Heart left ventricle (tissue), 16 donors: ENCODE measurements at regions not wholly inside any gene's neighbourhood (a gene's known extent, or its start where the extent isn't known, plus 50 kb on each side); places are given as distances from the start of the nearest gene placed in this dataset.

Source experiments
- ATAC-seq, 4 donors: fragments of 200-7000 bp; cut with Tn5 transposase; one replicate each; pipeline ENCODE4 v1.9.1; 2020 to 2022; ENCODE audit warnings: moderate library complexity in 4 of 4, mild to moderate bottlenecking in 3 of 4, moderate number of reproducible peaks in 1 of 4
- DNase-seq, 5 donors: peaks; one replicate each; pipeline ENCODE4 v3.0.0-alpha.2; 2020
- H3K27ac ChIP-seq, 12 donors: fragments of 200-600 bp; sonication (generic) in 4 of 12; one replicate each; pipeline versions ENCODE4 v1.5.0 to v1.8.0; 2016 to 2022; ENCODE audit warnings: mild to moderate bottlenecking in 2 of 12
- H3K27me3 ChIP-seq, 9 donors: fragments of 200-600 bp; sonication (generic) in 2 of 9; one replicate each; pipeline versions ENCODE4 v1.5.1 to v1.8.0; 2016 to 2022; ENCODE audit warnings: mild to moderate bottlenecking in 3 of 9
- H3K36me3 ChIP-seq, 9 donors: fragments of 200-600 bp; sonication (generic) in 2 of 9; one replicate each; pipeline versions ENCODE4 v1.5.0 to v1.8.0; 2018 to 2022; ENCODE audit warnings: mild to moderate bottlenecking in 2 of 9
- H3K4me1 ChIP-seq, 12 donors: fragments of 200-600 bp; sonication (generic) in 4 of 12; one replicate each; pipeline versions ENCODE4 v1.5.0 to v1.8.0; 2016 to 2022; ENCODE audit warnings: mild to moderate bottlenecking in 3 of 12
- H3K4me3 ChIP-seq, 12 donors: fragments of 200-600 bp; sonication (generic) in 4 of 12; one replicate each; pipeline versions ENCODE4 v1.5.0 to v1.8.0; 2017 to 2022; ENCODE audit warnings: mild to moderate bottlenecking in 9 of 12, moderate library complexity in 4 of 12
- H3K9me3 ChIP-seq, 12 donors: fragments of 200-600 bp; sonication (generic) in 4 of 12; one replicate each; pipeline versions ENCODE4 v1.5.0 to v1.8.0; 2016 to 2022; ENCODE audit warnings: mild to moderate bottlenecking in 1 of 12
- CTCF ChIP-seq, 12 donors: fragments of 200-600 bp; sonication (generic) in 4 of 12; IDR thresholded peaks; one replicate each; pipeline versions ENCODE4 v1.5.0 to v1.8.0; 2018 to 2022; ENCODE audit warnings: antibody characterized with exemption in 12 of 12, mild to moderate bottlenecking in 5 of 12
- POLR2A ChIP-seq, 2 donors: fragments of 450-650 bp; IDR thresholded peaks; one replicate each; pipeline ENCODE4 v1.6.1; 2017; ENCODE audit warnings: antibody characterized with exemption in 2 of 2, mild to moderate bottlenecking in 2 of 2, moderate library complexity in 2 of 2
- WGBS, 4 donors: extraction: QIAGEN DNeasy Blood & Tissue Kit in 2 of 4; methylation state at CpG; one replicate each; pipeline versions ENCODE4 v1.1.5 to v1.1.7; 2013 to 2018; 5-methylcytosine and 5-hydroxymethylcytosine counted together
- intact Hi-C, 10 donors: fragments of 100-400 bp; cut with DNase I; formaldehyde crosslinking; loops; one replicate each; pipeline versions ENCODE4 v1.11.1 to v1.14.2; 2022
- donor health status: ischemic (EF 13 %, LVEDD 7.1; RV severe dilation, severe dysfunction).
- donor health status: healthy with polysubstance abuse.
- donor health status: DM: no; HTN: yes; CAD: no.
- donor health status: DM: no; HTN: no; CAD: no.
- donor health status: ischemic (EF 25% LVEDD 6.9; RV normal size, moderate dysfunction).
- donor health status: ischemic (EF 25% LVEDD 5.7; RV mildly dilated, moderate dysfunction).
- donor health status: healthy.
- donor health status: DM: yes; HTN: yes; CAD: no.
- donor health status: ischemic (EF 35%, LVEDD 5.7; RV mildly dilated, moderate dysfunction).
- donor health status: nonischemic (EF 11% LVEDD 7.7; RV severe dilation, severe dysfunction).
- donor health status: DM: yes; HTN: yes; CAD: no.
- donor health status: PGD.
- donor health status: ischemic (EF 29% LVEDD 5.4; RV normal size, mild dysfunction).
- donor health status: nonischemic (EF 23%, LVEDD 6.1; RV moderate dilation, normal function).

- H3K4me3 ChIP-seq, result no peak overlapping the region
- H3K4me1 ChIP-seq, result no peaks in the 10 kb centered on the region
- TF ChIP-seq POLR2A (IDR thresholded peaks at IDR 0.05) (no peak), CTCF (IDR thresholded peaks at IDR 0.05) (no peak)
- no peak for DNase-seq
- ATAC-seq, result no peak
- no peak overlapping the region for H3K27ac ChIP-seq
- H3K36me3 ChIP-seq, result no peaks in the 10 kb centered on the region
- intact Hi-C loops, result no loop called here
- H3K27me3 ChIP-seq, result peaks cover 12 to 78% (median 34%) of the 10 kb centered on the region in 9 donors
- H3K9me3 ChIP-seq, result no peaks in the 10 kb centered on the region
- WGBS, 4 donors, result 50 to 59% (median 52%) methylated on average over 8 to 9 of the region's 9 CpGs
Observed at GRCh38 chr4:3655485-3655884, 110.7 kb upstream of the ADRA2C start.

- no peaks in the 10 kb centered on the region for H3K36me3 ChIP-seq
- H3K27me3 ChIP-seq, result peaks cover 7 to 79% (median 30%) of the 10 kb centered on the region in 9 donors
- DNase-seq, result no peak
- no peaks in the 10 kb centered on the region for H3K4me1 ChIP-seq
- no peak overlapping the region for H3K27ac ChIP-seq
- no peak overlapping the region for H3K4me3 ChIP-seq
- 83 to 87% (median 85%) methylated on average over 15 to 30 of the region's 30 CpGs for WGBS, 4 donors
- intact Hi-C loops, result no loop called here
- H3K9me3 ChIP-seq, result no peaks in the 10 kb centered on the region
- ATAC-seq, result no peak
- TF ChIP-seq POLR2A (IDR thresholded peaks at IDR 0.05) (no peak), CTCF (IDR thresholded peaks at IDR 0.05) (no peak)
Observed at GRCh38 chr4:3654036-3654807, 112.0 kb upstream of the ADRA2C start.

- TF ChIP-seq CTCF (IDR thresholded peaks at IDR 0.05), result no peak
- TF ChIP-seq POLR2A (IDR thresholded peaks at IDR 0.05), result no peak
- no peak overlapping the region for H3K4me3 ChIP-seq
- DNase-seq, result no peak
- peaks cover 7 to 71% (median 30%) of the 10 kb centered on the region in 9 donors for H3K27me3 ChIP-seq
- intact Hi-C loops, result no loop called here
- H3K9me3 ChIP-seq, result no peaks in the 10 kb centered on the region
- ATAC-seq, result no peak
- no peaks in the 10 kb centered on the region for H3K36me3 ChIP-seq
- 85 to 90% (median 87%) methylated on average over 14 of the region's 14 CpGs for WGBS, 4 donors
- H3K4me1 ChIP-seq, result no peaks in the 10 kb centered on the region
- H3K27ac ChIP-seq, result no peak overlapping the region
Observed at GRCh38 chr4:3652586-3652985, 113.6 kb upstream of the ADRA2C start.

- intact Hi-C loops, result no loop called here
- H3K4me3 ChIP-seq, result no peak overlapping the region
- no peak overlapping the region for H3K27ac ChIP-seq
- 82 to 88% (median 84%) methylated on average over 16 of the region's 16 CpGs for WGBS, 4 donors
- no peaks in the 10 kb centered on the region for H3K9me3 ChIP-seq
- no peak for DNase-seq
- no peaks in the 10 kb centered on the region for H3K36me3 ChIP-seq
- TF ChIP-seq POLR2A (IDR thresholded peaks at IDR 0.05) (no peak), CTCF (IDR thresholded peaks at IDR 0.05) (no peak)
- H3K27me3 ChIP-seq, result peaks cover 4 to 58% (median 27%) of the 10 kb centered on the region in 9 donors
- ATAC-seq, result no peak
- H3K4me1 ChIP-seq, result no peaks in the 10 kb centered on the region
Observed at GRCh38 chr4:3651267-3651845, 114.8 kb upstream of the ADRA2C start.
